ENCODE measurements at regions not wholly inside any gene's neighbourhood (a gene's known extent, or its start where the extent isn't known, plus 50 kb on each side); places are given as distances from the start of the nearest gene placed in this dataset.

DNA sequence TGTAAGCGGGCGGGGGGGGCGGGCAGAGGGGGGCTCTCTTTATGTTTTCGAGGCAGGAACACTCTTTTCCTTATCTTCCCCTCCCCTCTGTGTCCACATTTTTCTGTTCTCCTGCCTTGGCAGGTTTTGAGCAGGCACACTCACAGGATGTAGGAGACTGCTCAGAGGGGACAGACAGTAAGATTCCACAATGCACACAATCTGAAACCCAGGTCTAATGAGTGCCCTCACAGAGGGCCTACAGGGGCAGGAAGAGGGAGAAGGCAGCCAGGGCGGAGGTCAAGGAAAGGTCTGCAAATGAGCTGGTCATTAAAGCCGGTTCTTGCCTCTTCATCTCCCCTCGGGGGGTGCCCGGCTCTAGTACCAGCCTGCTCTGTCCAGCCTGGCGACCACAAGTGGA, 106.1 kb upstream of the ATP6AP2 start:
- no peak overlapping the region for H3K4me3 ChIP-seq (ENCODE audit: low read length in 3 of 3)
- H3K36me3 ChIP-seq (ENCODE audit: control insufficient read depth in 2 of 3, insufficient read depth in 3 of 3, low read length in 3 of 3): no peaks in the 10 kb centered on the region
- TF ChIP-seq, protein P1, sequence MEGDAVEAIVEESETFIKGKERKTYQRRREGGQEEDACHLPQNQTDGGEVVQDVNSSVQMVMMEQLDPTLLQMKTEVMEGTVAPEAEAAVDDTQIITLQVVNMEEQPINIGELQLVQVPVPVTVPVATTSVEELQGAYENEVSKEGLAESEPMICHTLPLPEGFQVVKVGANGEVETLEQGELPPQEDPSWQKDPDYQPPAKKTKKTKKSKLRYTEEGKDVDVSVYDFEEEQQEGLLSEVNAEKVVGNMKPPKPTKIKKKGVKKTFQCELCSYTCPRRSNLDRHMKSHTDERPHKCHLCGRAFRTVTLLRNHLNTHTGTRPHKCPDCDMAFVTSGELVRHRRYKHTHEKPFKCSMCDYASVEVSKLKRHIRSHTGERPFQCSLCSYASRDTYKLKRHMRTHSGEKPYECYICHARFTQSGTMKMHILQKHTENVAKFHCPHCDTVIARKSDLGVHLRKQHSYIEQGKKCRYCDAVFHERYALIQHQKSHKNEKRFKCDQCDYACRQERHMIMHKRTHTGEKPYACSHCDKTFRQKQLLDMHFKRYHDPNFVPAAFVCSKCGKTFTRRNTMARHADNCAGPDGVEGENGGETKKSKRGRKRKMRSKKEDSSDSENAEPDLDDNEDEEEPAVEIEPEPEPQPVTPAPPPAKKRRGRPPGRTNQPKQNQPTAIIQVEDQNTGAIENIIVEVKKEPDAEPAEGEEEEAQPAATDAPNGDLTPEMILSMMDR (IDR thresholded peaks at IDR 0.05; ENCODE audit: borderline replicate concordance, extremely low read depth, insufficient read depth): no peak
- no peak overlapping the region for H3K9ac ChIP-seq (ENCODE audit: low read length in 3 of 3)
- H3K27me3 ChIP-seq (ENCODE audit: control insufficient read depth, insufficient read depth, low read length): no peaks in the 10 kb centered on the region
- peaks cover 0 to 17% (median 2%) of the 10 kb centered on the region in 3 donors for H3K4me1 ChIP-seq (ENCODE audit: control insufficient read depth in 2 of 3, insufficient read depth in 2 of 3, low read depth in 1 of 3, low read length in 3 of 3)
- FAIRE-seq (no peak), DNase-seq (no peak)
- H3K9me3 ChIP-seq (ENCODE audit: control insufficient read depth in 2 of 3, insufficient read depth in 1 of 3, low read length in 3 of 3): no peaks in the 10 kb centered on the region
- intact Hi-C loops (cut with DNase I): no loop called here
- no peak overlapping the region for H3K27ac ChIP-seq (ENCODE audit: low read depth in 2 of 2, low read length in 2 of 2)

GRCh38 chrX:40474205-40474626, 106.6 kb upstream of the ATP6AP2 start:
- no peak overlapping the region for H3K9ac ChIP-seq (ENCODE audit: low read length in 3 of 3)
- H3K27ac ChIP-seq (ENCODE audit: low read depth in 2 of 2, low read length in 2 of 2): no peak overlapping the region
- FAIRE-seq (peak; percentile 23), DNase-seq (peak; percentile 69 to 80 (median 76))
- H3K9me3 ChIP-seq (ENCODE audit: control insufficient read depth in 2 of 3, insufficient read depth in 1 of 3, low read length in 3 of 3): no peaks in the 10 kb centered on the region
- H3K4me3 ChIP-seq (ENCODE audit: low read length in 3 of 3): no peak overlapping the region
- intact Hi-C loops (cut with DNase I): no loop called here
- TF ChIP-seq, protein P1 (IDR thresholded peaks at IDR 0.05; ENCODE audit: borderline replicate concordance, extremely low read depth, insufficient read depth): no peak
- no peaks in the 10 kb centered on the region for H3K27me3 ChIP-seq (ENCODE audit: control insufficient read depth, insufficient read depth, low read length)
- no peaks in the 10 kb centered on the region for H3K36me3 ChIP-seq (ENCODE audit: control insufficient read depth in 2 of 3, insufficient read depth in 3 of 3, low read length in 3 of 3)
- peaks cover 0 to 17% (median 2%) of the 10 kb centered on the region in 3 donors for H3K4me1 ChIP-seq (ENCODE audit: control insufficient read depth in 2 of 3, insufficient read depth in 2 of 3, low read depth in 1 of 3, low read length in 3 of 3)

- intact Hi-C loops (cut with DNase I): no loop called here
- TF ChIP-seq, protein P1 (IDR thresholded peaks at IDR 0.05; ENCODE audit: borderline replicate concordance, extremely low read depth, insufficient read depth): no peak
- no peak for FAIRE-seq
- no peak for DNase-seq
- Histone ChIP-seq H3K27ac (ENCODE audit: low read depth in 2 of 2, low read length in 2 of 2) (no peak overlapping the region), H3K36me3 (ENCODE audit: control insufficient read depth in 2 of 3, insufficient read depth in 3 of 3, low read length in 3 of 3) (no peaks in the 10 kb centered on the region), H3K4me3 (ENCODE audit: low read length in 3 of 3) (no peak overlapping the region), H3K4me1 (ENCODE audit: control insufficient read depth in 2 of 3, insufficient read depth in 2 of 3, low read depth in 1 of 3, low read length in 3 of 3) (peaks cover 0 to 17% (median 2%) of the 10 kb centered on the region in 3 donors), H3K9ac (ENCODE audit: low read length in 3 of 3) (no peak overlapping the region), H3K27me3 (ENCODE audit: control insufficient read depth, insufficient read depth, low read length) (no peaks in the 10 kb centered on the region), H3K9me3 (ENCODE audit: control insufficient read depth in 2 of 3, insufficient read depth in 1 of 3, low read length in 3 of 3) (no peaks in the 10 kb centered on the region)
Measured at GRCh38 chrX:40473460-40474204, 107.1 kb upstream of the ATP6AP2 start.

Measured in kidney (tissue), 13 donors.